ENCODE measurements at regions not wholly inside any gene's neighbourhood (a gene's known extent, or its start where the extent isn't known, plus 50 kb on each side); places are given as distances from the start of the nearest gene placed in this dataset.

- no peak for DNase-seq (ENCODE audit: low read depth)
Observed at GRCh38 chr3:188097791-188098190, 56.2 kb upstream of the LPP start.

GRCh38 chr3:188099907-188100306 is 54.0 kb upstream of the LPP start:
- no peak for DNase-seq (ENCODE audit: low read depth)

- no peak for DNase-seq (ENCODE audit: low read depth)
Observed at GRCh38 chr3:188102861-188103547, 51.0 kb upstream of the LPP start.

GRCh38 chr3:188104050-188104449 is 49.9 kb upstream of the LPP start:
- DNase-seq (ENCODE audit: low read depth): no peak
